Activated T-cell treated with anti-CD3 and anti-CD28 coated beads, Interleukin-2, amount 50 U/mL, for 4 hours (primary cell): ENCODE measurements at regions not wholly inside any gene's neighbourhood (a gene's known extent, or its start where the extent isn't known, plus 50 kb on each side); places are given as distances from the start of the nearest gene placed in this dataset.
"Not testable (repeated sequence)": the region's sequence is repeated elsewhere in the genome, so short reads cannot be mapped to it uniquely, and the experiment has no call there.

Experiments used
- ATAC-seq, 2 donors: fragments of 200-7000 bp; cut with Tn5 transposase; one replicate each; pipeline ENCODE4 v1.10.0; 2021
- DNase-seq: peaks from one replicate; pipeline ENCODE4 v3.0.0-alpha.2; 2020
- H3K27me3 Mint-ChIP-seq: one replicate; pipeline ENCODE4 v1.8.0; 2021; ENCODE audit warnings: low read depth, mixed read lengths
- H3K36me3 Mint-ChIP-seq: one replicate; pipeline ENCODE4 v1.8.0; 2022; ENCODE audit warnings: mixed read lengths; ENCODE audit not compliant: insufficient read depth
- H3K4me1 Mint-ChIP-seq: one replicate; pipeline ENCODE4 v1.8.0; 2021; ENCODE audit warnings: low read depth, mixed read lengths
- H3K4me3 Mint-ChIP-seq: one replicate; pipeline ENCODE4 v1.8.0; 2021; ENCODE audit warnings: mild to moderate bottlenecking, moderate library complexity, mixed read lengths
- H3K9me3 Mint-ChIP-seq: one replicate; pipeline ENCODE4 v1.8.0; 2021; ENCODE audit warnings: mixed read lengths

- Mint-ChIP-seq H3K9me3 (no peaks in the 10 kb centered on the region), H3K4me3 (no peak overlapping the region), H3K36me3 (no peaks in the 10 kb centered on the region), H3K27me3 (no peaks in the 10 kb centered on the region), H3K4me1 (no peaks in the 10 kb centered on the region)
- DNase-seq (no peak), ATAC-seq (no peak)
These were observed 342.8 kb downstream of the EIPR1 start for GRCh38 chr2:3034856-3035255.

GRCh38 chr2:3034396-3034795 is 343.2 kb downstream of the EIPR1 start:
- DNase-seq (no peak), ATAC-seq (no peak)
- no peaks in the 10 kb centered on the region for H3K4me1 Mint-ChIP-seq
- no peaks in the 10 kb centered on the region for H3K36me3 Mint-ChIP-seq
- H3K27me3 Mint-ChIP-seq: no peaks in the 10 kb centered on the region
- no peak overlapping the region for H3K4me3 Mint-ChIP-seq
- H3K9me3 Mint-ChIP-seq: no peaks in the 10 kb centered on the region

DNA sequence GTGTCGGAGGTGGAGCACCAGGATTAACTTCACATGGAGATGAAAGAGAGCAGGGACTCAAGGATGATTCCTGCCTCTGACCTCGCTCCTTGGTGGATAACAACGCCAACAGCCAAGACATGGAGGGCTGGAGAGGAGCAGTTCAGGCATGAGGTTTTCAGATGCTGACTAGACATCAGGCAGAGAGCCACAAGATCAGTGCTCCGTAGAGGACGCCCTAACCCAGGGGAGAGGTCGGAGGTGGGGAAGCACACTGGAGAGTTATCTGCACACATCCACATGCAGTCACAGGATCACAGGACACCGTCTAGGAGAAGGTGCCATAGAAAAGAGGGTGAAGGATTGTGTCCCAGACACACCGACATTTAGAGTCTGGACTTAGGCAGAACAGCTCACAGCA is 344.3 kb downstream of the EIPR1 start:
- no peak for ATAC-seq
- no peaks in the 10 kb centered on the region for H3K36me3 Mint-ChIP-seq
- no peaks in the 10 kb centered on the region for H3K4me1 Mint-ChIP-seq
- no peaks in the 10 kb centered on the region for H3K9me3 Mint-ChIP-seq
- H3K27me3 Mint-ChIP-seq: no peaks in the 10 kb centered on the region
- no peak for DNase-seq
- no peak overlapping the region for H3K4me3 Mint-ChIP-seq

DNA sequence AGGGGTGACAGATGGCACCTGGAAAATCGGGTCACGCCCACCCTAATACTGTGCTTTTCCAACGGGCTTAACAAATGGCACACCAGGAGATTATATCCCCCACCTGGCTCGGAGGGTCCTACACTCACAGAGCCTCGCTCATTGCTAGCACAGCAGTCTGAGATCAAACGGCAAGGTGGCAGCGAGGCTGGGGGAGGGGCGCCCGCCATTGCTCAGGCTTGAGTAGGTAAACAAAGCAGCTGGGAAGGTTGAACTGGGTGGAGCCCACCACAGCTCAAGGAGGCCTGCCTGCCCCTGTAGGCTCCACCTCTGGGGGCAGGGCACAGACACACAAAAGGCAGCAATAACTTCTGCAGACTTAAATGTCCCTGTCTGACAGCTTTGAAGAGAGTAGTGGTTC is 346.8 kb downstream of the EIPR1 start:
- ATAC-seq, H3K9me3 Mint-ChIP-seq, H3K27me3 Mint-ChIP-seq, H3K4me1 Mint-ChIP-seq, DNase-seq, H3K36me3 Mint-ChIP-seq, H3K4me3 Mint-ChIP-seq: not testable (repeated sequence)

DNA sequence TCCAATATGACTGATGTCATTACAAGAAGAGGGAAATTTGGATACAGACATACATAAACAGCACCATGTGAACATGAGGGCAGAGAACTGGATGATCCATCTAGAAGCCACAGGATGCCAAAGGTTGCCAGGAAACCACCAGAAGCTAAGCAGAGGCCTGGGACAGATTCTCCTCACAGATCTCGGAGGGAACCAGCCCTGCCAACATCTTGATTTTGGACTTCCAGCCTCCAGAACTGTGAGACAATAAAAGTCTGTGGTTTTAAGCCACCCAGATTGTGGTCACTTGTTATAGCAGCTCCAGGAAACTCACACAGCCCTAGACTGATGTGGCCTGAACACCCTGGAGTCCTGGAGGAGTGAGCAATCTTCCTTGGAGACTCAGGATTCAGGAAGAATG is 351.6 kb downstream of the EIPR1 start:
- Mint-ChIP-seq H3K4me1 (no peaks in the 10 kb centered on the region), H3K4me3 (no peak overlapping the region), H3K36me3 (no peaks in the 10 kb centered on the region), H3K27me3 (peaks cover 14% of the 10 kb centered on the region), H3K9me3 (no peaks in the 10 kb centered on the region)
- ATAC-seq (no peak), DNase-seq (no peak)

- no peaks in the 10 kb centered on the region for H3K9me3 Mint-ChIP-seq
- H3K27me3 Mint-ChIP-seq: peaks cover 14% of the 10 kb centered on the region
- H3K4me3 Mint-ChIP-seq: no peak overlapping the region
- no peak for DNase-seq
- H3K4me1 Mint-ChIP-seq: no peaks in the 10 kb centered on the region
- H3K36me3 Mint-ChIP-seq: no peaks in the 10 kb centered on the region
- ATAC-seq: no peak
These were observed 352.4 kb downstream of the EIPR1 start for GRCh38 chr2:3025261-3025660.

DNA sequence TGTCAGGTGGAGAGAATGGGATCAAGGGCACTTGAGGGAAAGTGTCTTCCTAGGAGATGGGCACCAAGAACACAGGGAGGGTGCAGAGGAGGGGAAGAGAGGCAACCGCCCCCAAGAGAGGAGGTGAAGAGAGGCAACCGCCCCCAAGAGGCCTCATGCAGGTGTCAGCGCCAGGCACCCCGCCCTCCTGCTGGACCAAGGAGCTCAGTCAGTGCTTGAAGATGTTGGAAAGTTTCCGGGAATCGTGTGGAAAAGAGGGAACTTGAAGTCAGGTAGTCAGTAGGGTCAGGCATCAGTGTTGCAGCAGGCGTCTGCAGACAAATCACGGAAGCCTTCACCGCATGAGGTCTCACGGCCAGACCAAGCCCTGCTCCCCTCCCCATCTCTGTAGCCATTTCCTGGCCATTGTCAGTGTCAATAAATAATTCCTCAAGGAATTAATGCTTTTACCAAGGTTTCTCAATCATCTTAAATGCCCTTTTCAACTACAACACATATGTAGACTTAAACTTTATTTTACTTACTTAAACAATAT is 353.1 kb downstream of the EIPR1 start:
- H3K9me3 Mint-ChIP-seq: no peaks in the 10 kb centered on the region
- peaks cover 14% of the 10 kb centered on the region for H3K27me3 Mint-ChIP-seq
- no peaks in the 10 kb centered on the region for H3K36me3 Mint-ChIP-seq
- DNase-seq: no peak
- no peak overlapping the region for H3K4me3 Mint-ChIP-seq
- ATAC-seq: no peak
- H3K4me1 Mint-ChIP-seq: no peaks in the 10 kb centered on the region

GRCh38 chr2:3023531-3023930 is 354.1 kb downstream of the EIPR1 start:
- Mint-ChIP-seq H3K9me3 (no peaks in the 10 kb centered on the region), H3K36me3 (no peaks in the 10 kb centered on the region), H3K4me3 (no peak overlapping the region), H3K27me3 (peaks cover 14% of the 10 kb centered on the region), H3K4me1 (no peaks in the 10 kb centered on the region)
- no peak for ATAC-seq
- DNase-seq: no peak

DNA sequence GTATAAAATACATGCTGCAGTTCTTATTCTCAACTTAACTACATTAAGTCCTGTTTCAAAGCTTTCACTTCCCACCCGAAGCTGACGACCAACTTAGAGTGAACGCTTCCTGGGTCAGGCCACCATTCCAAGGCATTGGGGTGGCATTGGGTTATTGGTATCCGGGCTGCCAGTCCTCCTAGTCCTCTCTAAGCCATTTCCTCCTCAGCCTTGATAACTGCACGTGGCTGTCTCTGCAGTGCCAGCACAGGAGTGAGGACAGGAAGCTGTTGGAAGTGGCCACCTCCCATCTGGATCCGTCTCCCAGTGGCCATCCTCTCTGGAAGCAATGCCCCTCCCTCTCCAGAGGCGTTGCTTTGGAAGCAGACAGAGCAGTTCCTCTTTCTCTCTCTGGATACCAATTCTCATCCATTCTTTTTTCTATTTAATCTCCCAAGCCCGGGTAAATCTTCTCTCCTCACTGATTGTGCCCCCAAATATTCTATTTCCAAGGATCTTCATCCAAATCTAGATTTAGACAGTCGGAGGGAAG is 354.7 kb downstream of the EIPR1 start:
- H3K9me3 Mint-ChIP-seq: peaks cover 2% of the 10 kb centered on the region

DNA sequence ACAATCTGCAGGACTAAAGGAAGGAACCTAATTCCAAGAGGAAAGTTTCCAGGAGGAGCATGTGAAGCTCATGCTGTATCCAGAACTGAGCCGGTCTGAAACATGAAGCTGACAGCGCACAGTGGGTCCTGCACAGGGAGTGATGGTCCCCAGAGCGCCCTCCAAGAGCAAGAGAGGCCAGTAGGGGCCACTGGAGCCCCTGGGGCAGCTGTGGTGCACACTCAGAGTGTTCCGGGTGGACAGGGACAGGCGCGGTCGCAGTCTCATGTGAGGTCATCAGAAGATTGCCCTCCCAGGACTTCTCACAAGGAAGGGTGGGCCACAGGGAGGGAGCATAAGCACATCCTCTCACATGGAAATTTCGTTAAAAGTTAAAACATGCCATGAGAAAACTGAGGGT is 355.9 kb downstream of the EIPR1 start:
- ATAC-seq (no peak), DNase-seq (no peak)
- H3K4me3 Mint-ChIP-seq: no peak overlapping the region
- H3K27me3 Mint-ChIP-seq: peaks cover 12% of the 10 kb centered on the region
- peaks cover 7% of the 10 kb centered on the region for H3K9me3 Mint-ChIP-seq
- H3K36me3 Mint-ChIP-seq: no peaks in the 10 kb centered on the region
- no peaks in the 10 kb centered on the region for H3K4me1 Mint-ChIP-seq

More for the DNA sequence above, 354.7 kb downstream of the EIPR1 start:
- ATAC-seq: no peak
- DNase-seq: no peak
- Mint-ChIP-seq H3K36me3 (no peaks in the 10 kb centered on the region), H3K4me1 (no peaks in the 10 kb centered on the region), H3K4me3 (no peak overlapping the region), H3K27me3 (peaks cover 14% of the 10 kb centered on the region)

GRCh38 chr2:3010001-3010400 is 367.6 kb downstream of the EIPR1 start:
- Mint-ChIP-seq H3K27me3 (peaks cover 38% of the 10 kb centered on the region), H3K4me3 (no peak overlapping the region), H3K4me1 (no peaks in the 10 kb centered on the region), H3K9me3 (peaks cover 15% of the 10 kb centered on the region), H3K36me3 (peaks cover 2% of the 10 kb centered on the region)
- DNase-seq (no peak), ATAC-seq (no peak)

DNA sequence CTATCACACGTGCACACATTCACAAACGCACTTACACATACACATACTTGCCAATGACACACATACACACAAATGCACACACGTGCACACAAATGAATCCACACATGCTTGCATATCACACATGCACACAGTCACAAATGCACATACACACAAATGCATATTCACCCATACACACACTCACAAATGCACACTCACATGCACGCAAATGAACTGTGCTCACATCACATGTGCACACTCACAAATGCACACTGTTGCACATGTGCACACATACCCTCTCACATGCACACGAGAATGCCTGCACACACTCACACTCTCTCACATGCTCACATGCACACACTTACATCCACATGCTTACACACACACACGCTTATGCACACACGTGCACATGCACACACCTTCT is 368.1 kb downstream of the EIPR1 start:
- no peak for DNase-seq
- H3K27me3 Mint-ChIP-seq: peaks cover 38% of the 10 kb centered on the region
- H3K9me3 Mint-ChIP-seq: peaks cover 13% of the 10 kb centered on the region
- no peak overlapping the region for H3K4me3 Mint-ChIP-seq
- no peaks in the 10 kb centered on the region for H3K4me1 Mint-ChIP-seq
- no peak for ATAC-seq
- H3K36me3 Mint-ChIP-seq: peaks cover 2% of the 10 kb centered on the region

DNA sequence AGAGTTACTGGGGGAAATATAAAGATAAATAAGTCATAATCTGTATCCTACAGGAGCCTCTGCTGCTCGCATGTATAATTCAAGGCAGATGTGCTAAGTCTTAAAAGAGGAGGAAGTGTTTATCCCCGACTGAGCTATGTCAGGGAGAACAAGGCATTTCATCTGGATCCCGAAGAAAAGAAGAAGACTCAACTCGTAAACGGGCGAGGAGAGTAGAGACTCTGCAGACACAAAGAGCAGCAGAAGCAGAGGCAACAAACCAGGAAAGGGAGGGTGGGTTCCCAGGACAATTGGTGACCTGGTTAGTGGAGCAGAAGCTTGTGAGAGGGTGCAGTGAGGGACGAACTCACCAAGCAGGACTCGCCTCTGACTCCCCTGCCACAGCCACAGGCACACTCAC is 368.6 kb downstream of the EIPR1 start:
- Mint-ChIP-seq H3K9me3 (peaks cover 12% of the 10 kb centered on the region), H3K27me3 (peaks cover 38% of the 10 kb centered on the region), H3K4me1 (no peaks in the 10 kb centered on the region), H3K36me3 (peaks cover 2% of the 10 kb centered on the region), H3K4me3 (no peak overlapping the region)
- DNase-seq (no peak), ATAC-seq (no peak)

- peaks cover 9% of the 10 kb centered on the region for H3K9me3 Mint-ChIP-seq
- H3K4me3 Mint-ChIP-seq: no peak overlapping the region
- H3K36me3 Mint-ChIP-seq: peaks cover 2% of the 10 kb centered on the region
- DNase-seq: no peak
- H3K27me3 Mint-ChIP-seq: peaks cover 38% of the 10 kb centered on the region
- ATAC-seq: no peak
- H3K4me1 Mint-ChIP-seq: no peaks in the 10 kb centered on the region
These were observed 369.1 kb downstream of the EIPR1 start for GRCh38 chr2:3008561-3008960.

- Mint-ChIP-seq H3K36me3 (no peaks in the 10 kb centered on the region), H3K4me1 (no peaks in the 10 kb centered on the region)
- no peak for ATAC-seq
These were observed 370.5 kb downstream of the EIPR1 start for GRCh38 chr2:3007135-3007534.

More at GRCh38 chr2:3007135-3007534, 370.5 kb downstream of the EIPR1 start:
- DNase-seq: no peak
- peaks cover 38% of the 10 kb centered on the region for H3K27me3 Mint-ChIP-seq
- H3K4me3 Mint-ChIP-seq: no peak overlapping the region
- H3K9me3 Mint-ChIP-seq: no peaks in the 10 kb centered on the region
